Hepatocyte (in vitro differentiated cells): ENCODE measurements at regions not wholly inside any gene's neighbourhood (a gene's known extent, or its start where the extent isn't known, plus 50 kb on each side); places are given as distances from the start of the nearest gene placed in this dataset.

ENCODE experiments used
- DNase-seq: peaks from one replicate; pipeline ENCODE4 v3.0.0-alpha.2; 2016; ENCODE audit warnings: low spot score
- H2AFZ ChIP-seq: fragments of 200-600 bp; sonication (generic); 2 replicates; pipeline ENCODE4 v1.6.0; 2016; ENCODE audit warnings: antibody characterized with exemption, mild to moderate bottlenecking
- H3K27ac ChIP-seq: fragments of 200-600 bp; sonication (generic); 2 replicates; pipeline ENCODE4 v1.5.1; 2016; ENCODE audit warnings: mild to moderate bottlenecking
- H3K27me3 ChIP-seq: fragments of 200-600 bp; sonication (generic); 2 replicates; pipeline ENCODE4 v1.6.1; 2016
- H3K36me3 ChIP-seq: fragments of 200-600 bp; sonication (generic); replicated peaks from 2 replicates; pipeline ENCODE4 v1.5.1; 2016; ENCODE audit warnings: low read depth; ENCODE audit not compliant: insufficient read depth
- H3K4me1 ChIP-seq: fragments of 200-600 bp; sonication (generic); 2 replicates; pipeline ENCODE4 v1.5.1; 2016; ENCODE audit warnings: mild to moderate bottlenecking, moderate library complexity; ENCODE audit not compliant: insufficient read depth
- H3K4me2 ChIP-seq: fragments of 200-600 bp; sonication (generic); 2 replicates; pipeline ENCODE4 v1.6.0; 2016
- H3K4me3 ChIP-seq: fragments of 200-600 bp; sonication (generic); 2 replicates; pipeline ENCODE4 v1.5.1; 2016; ENCODE audit warnings: mild to moderate bottlenecking
- H3K79me2 ChIP-seq: fragments of 200-600 bp; sonication (generic); 2 replicates; pipeline ENCODE4 v1.6.0; 2017; ENCODE audit warnings: mild to moderate bottlenecking
- H3K9me2 ChIP-seq: fragments of 200-600 bp; sonication (generic); replicated peaks from 2 replicates; pipeline ENCODE4 v1.6.0; 2017; ENCODE audit warnings: mild to moderate bottlenecking; ENCODE audit not compliant: insufficient read depth
- H3K9me3 ChIP-seq: fragments of 200-600 bp; sonication (generic); 2 replicates; pipeline ENCODE4 v1.5.1; 2016; ENCODE audit warnings: low read depth, mild to moderate bottlenecking
- H4K20me1 ChIP-seq: fragments of 200-600 bp; sonication (generic); 2 replicates; pipeline ENCODE4 v1.6.0; 2016; ENCODE audit warnings: mild to moderate bottlenecking; ENCODE audit not compliant: insufficient read depth, poor library complexity, severe bottlenecking
- CTCF ChIP-seq: fragments of 200-600 bp; sonication (generic); IDR thresholded peaks from 2 replicates; pipeline ENCODE4 v1.5.1; 2016; ENCODE audit warnings: antibody characterized with exemption, mild to moderate bottlenecking; ENCODE audit not compliant: poor library complexity
- EZH2 ChIP-seq: fragments of 200-600 bp; sonication (generic); IDR thresholded peaks from 2 replicates; pipeline ENCODE4 v1.6.1; 2016; ENCODE audit warnings: antibody characterized with exemption, mild to moderate bottlenecking, borderline replicate concordance
- EZH2phosphoT487 ChIP-seq: fragments of 200-600 bp; sonication (generic); IDR thresholded peaks from one replicate; pipeline ENCODE4 v1.6.1; 2018; ENCODE audit warnings: antibody characterized with exemption, mild to moderate bottlenecking, low read depth, moderate library complexity; ENCODE audit not compliant: unreplicated experiment, severe bottlenecking
- WGBS: methylation state at CpG from one replicate; pipeline ENCODE4 v1.1.6; 2016; ENCODE audit warnings: low lambda C conversion rate; ENCODE audit errors: missing lambda C conversion rate; 5-methylcytosine and 5-hydroxymethylcytosine counted together

GRCh38 chr4:89665662-89666061 lies 171.3 kb downstream of the SNCA start:
- TF ChIP-seq EZH2 (no peak), CTCF (no peak), EZH2phosphoT487 (no peak)
- Histone ChIP-seq H3K9me2 (no peaks in the 10 kb centered on the region), H3K4me3 (no peak overlapping the region), H3K4me1 (no peaks in the 10 kb centered on the region), H3K79me2 (no peaks in the 10 kb centered on the region), H3K4me2 (no peak overlapping the region), H2AFZ (no peak overlapping the region), H3K9me3 (no peaks in the 10 kb centered on the region), H3K27ac (no peak overlapping the region), H3K27me3 (no peaks in the 10 kb centered on the region), H4K20me1 (no peaks in the 10 kb centered on the region), H3K36me3 (no peaks in the 10 kb centered on the region)
- DNase-seq = no peak
- 70% methylated on average over 3 of the region's 3 CpGs for WGBS

GRCh38 chr4:89664521-89664920 lies 172.4 kb downstream of the SNCA start:
- Histone ChIP-seq H3K27me3 (no peaks in the 10 kb centered on the region), H2AFZ (no peak overlapping the region)
- TF ChIP-seq EZH2phosphoT487 (no peak), EZH2 (no peak), CTCF (no peak)

GRCh38 chr4:89661173-89661899 lies 175.6 kb downstream of the SNCA start:
- Histone ChIP-seq H3K4me2 (no peak overlapping the region), H3K27me3 (no peaks in the 10 kb centered on the region), H2AFZ (no peak overlapping the region), H3K9me3 (no peaks in the 10 kb centered on the region), H3K36me3 (no peaks in the 10 kb centered on the region), H3K9me2 (no peaks in the 10 kb centered on the region), H3K79me2 (no peaks in the 10 kb centered on the region), H3K27ac (no peak overlapping the region), H3K4me3 (no peak overlapping the region), H3K4me1 (no peaks in the 10 kb centered on the region), H4K20me1 (no peaks in the 10 kb centered on the region)
- TF ChIP-seq EZH2 = no peak
- no peak for TF ChIP-seq EZH2phosphoT487
- TF ChIP-seq CTCF = no peak
- WGBS = 51% methylated on average over 3 of the region's 3 CpGs
- DNase-seq = no peak

More at GRCh38 chr4:89664521-89664920, 172.4 kb downstream of the SNCA start:
- no peak overlapping the region for H3K27ac ChIP-seq
- H3K9me3 ChIP-seq = no peaks in the 10 kb centered on the region
- no peaks in the 10 kb centered on the region for H3K79me2 ChIP-seq
- no peaks in the 10 kb centered on the region for H3K9me2 ChIP-seq
- H3K4me1 ChIP-seq = no peaks in the 10 kb centered on the region
- no peak overlapping the region for H3K4me3 ChIP-seq
- no peak for DNase-seq
- H3K4me2 ChIP-seq = no peak overlapping the region
- no peaks in the 10 kb centered on the region for H3K36me3 ChIP-seq
- H4K20me1 ChIP-seq = no peaks in the 10 kb centered on the region
